SJSA1 (cell line): ENCODE measurements at regions not wholly inside any gene's neighbourhood (a gene's known extent, or its start where the extent isn't known, plus 50 kb on each side); places are given as distances from the start of the nearest gene placed in this dataset.

Experiments
- DNase-seq, 2 experiments: peaks; one replicate each; pipeline ENCODE4 v3.0.0-alpha.2; 2015 to 2020; ENCODE audit warnings: low spot score in 2 of 2, low read depth in 1 of 2
- H3K27ac ChIP-seq: fragments of 250-450 bp; sonication (Bioruptor Pico); 2 replicates; pipeline ENCODE4 v1.5.1; 2020; ENCODE audit warnings: mild to moderate bottlenecking, moderate library complexity
- H3K27me3 ChIP-seq: fragments of 250-450 bp; sonication (Bioruptor Pico); replicated peaks from 2 replicates; pipeline ENCODE4 v1.5.1; 2020; ENCODE audit warnings: mild to moderate bottlenecking, moderate library complexity
- H3K36me3 ChIP-seq: fragments of 250-450 bp; sonication (Bioruptor Pico); 2 replicates; pipeline ENCODE4 v1.5.1; 2020; ENCODE audit warnings: mild to moderate bottlenecking
- H3K4me1 ChIP-seq: fragments of 250-450 bp; sonication (Bioruptor Pico); replicated peaks from 2 replicates; pipeline ENCODE4 v1.6.1; 2021; ENCODE audit warnings: mild to moderate bottlenecking
- H3K4me3 ChIP-seq: fragments of 250-450 bp; sonication (Bioruptor Pico); 2 replicates; pipeline ENCODE4 v1.5.1; 2020; ENCODE audit warnings: mild to moderate bottlenecking
- H3K9me3 ChIP-seq: fragments of 250-450 bp; sonication (Bioruptor Pico); replicated peaks from 2 replicates; pipeline ENCODE4 v1.5.1; 2020; ENCODE audit warnings: mild to moderate bottlenecking

DNA sequence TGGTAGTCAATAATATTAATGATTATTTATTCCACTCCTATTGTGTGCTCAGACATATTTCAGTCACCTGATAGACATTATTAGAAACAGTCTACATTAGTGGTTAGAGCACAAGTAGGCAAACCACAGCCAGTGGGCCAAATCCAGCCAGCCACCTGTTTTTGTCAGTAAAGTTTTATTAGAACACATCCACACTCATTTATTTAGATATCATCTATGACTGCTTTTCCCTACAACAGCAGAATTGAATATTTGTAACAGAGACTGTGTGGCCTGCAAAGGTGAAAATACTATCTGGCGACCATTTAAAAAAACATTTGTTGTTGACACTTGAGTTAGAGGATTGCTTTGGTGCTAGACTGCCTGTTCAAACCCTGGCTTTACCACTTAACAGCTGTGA, 220.0 kb upstream of the ZFP64 start:
- Histone ChIP-seq H3K27me3 (0 out of 2 replicates have a peak, but pooled peaks cover 2% of the 10 kb centered on the region), H3K4me3 (no peak overlapping the region), H3K27ac (no peak overlapping the region), H3K9me3 (no peaks in the 10 kb centered on the region), H3K4me1 (no peaks in the 10 kb centered on the region), H3K36me3 (no peaks in the 10 kb centered on the region)
- DNase-seq = no peak

DNA sequence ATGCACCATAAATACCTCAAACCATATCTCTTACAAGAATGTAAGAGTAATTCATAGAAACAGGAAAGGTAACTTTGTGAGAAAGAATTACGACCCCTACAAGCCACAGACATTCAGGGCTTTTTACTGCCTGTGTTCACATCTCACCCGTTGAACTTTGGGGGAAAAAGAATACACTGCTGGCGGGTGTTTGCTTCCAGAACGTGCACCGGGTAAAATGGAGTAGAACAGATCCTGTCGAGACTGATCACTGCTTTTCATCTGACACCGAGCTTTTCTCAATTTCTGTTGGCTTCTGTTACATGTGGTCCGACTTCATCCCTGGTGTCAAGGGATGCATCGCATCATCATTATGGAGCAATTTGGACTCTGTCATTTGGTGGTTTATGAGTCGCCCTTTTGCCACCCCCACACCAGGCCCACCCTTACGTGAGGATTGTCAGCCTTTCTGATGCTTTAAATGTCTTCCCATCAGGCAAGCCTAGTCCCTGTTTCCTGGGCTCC, 219.2 kb upstream of the ZFP64 start:
- Histone ChIP-seq H3K27ac (no peak overlapping the region), H3K9me3 (no peaks in the 10 kb centered on the region), H3K27me3 (0 out of 2 replicates have a peak, but pooled peaks cover 2% of the 10 kb centered on the region), H3K36me3 (no peaks in the 10 kb centered on the region), H3K4me3 (no peak overlapping the region), H3K4me1 (no peaks in the 10 kb centered on the region)
- DNase-seq = no peak

DNA sequence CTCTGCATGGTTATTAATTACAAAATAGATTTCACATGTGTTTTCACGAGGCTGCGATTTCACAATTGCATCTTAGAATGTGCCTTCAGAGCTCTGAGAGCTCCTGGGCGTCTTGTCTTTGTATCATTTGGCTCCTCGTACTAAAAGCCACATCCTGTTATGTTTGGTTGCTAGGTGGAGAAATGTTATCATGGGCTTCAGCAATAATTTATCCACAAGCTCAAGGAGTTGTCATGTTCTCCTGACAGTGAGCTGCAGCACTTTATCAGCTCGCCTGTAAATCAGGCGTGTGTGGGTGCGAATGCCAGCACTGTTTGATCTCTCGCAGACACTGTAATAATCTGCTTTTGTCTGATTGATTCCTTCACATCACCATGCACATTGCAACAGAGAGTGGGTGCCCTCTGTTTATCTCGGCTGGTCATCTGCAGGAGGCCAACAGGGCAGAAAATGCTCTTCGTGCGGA, 218.6 kb upstream of the ZFP64 start:
- Histone ChIP-seq H3K4me1 (no peaks in the 10 kb centered on the region), H3K27ac (no peak overlapping the region), H3K9me3 (no peaks in the 10 kb centered on the region), H3K4me3 (no peak overlapping the region), H3K36me3 (no peaks in the 10 kb centered on the region), H3K27me3 (0 out of 2 replicates have a peak, but pooled peaks cover 2% of the 10 kb centered on the region)
- no peak for DNase-seq

- Histone ChIP-seq H3K27ac (no peak overlapping the region), H3K27me3 (peaks cover 2% of the 10 kb centered on the region; the same call in 1 of the 2 replicates), H3K4me1 (no peaks in the 10 kb centered on the region), H3K9me3 (no peaks in the 10 kb centered on the region), H3K36me3 (no peaks in the 10 kb centered on the region), H3K4me3 (no peak overlapping the region)
- DNase-seq = no peak
Observed at GRCh38 chr20:52405986-52406385, 214.4 kb upstream of the ZFP64 start.

DNA sequence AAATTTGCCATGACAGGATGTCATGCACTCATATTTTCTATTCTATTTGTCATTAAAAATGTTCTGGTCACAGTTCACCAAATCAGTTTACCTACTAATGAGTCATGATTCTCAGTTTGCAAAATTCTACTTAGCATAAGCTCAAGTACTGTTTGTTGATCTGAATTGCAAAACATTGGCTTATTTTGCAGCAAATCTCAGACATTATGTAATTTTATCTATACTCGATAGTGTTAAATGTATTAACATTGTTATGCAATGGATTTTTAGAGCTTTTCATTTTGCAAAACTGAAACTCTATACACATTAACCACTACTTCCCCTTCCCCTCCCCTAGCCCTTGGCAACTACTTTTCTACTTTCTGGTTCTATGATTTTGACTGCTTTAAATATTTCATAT, 213.8 kb upstream of the ZFP64 start:
- Histone ChIP-seq H3K27me3 (peaks cover 2% of the 10 kb centered on the region; the same call in 1 of the 2 replicates), H3K9me3 (no peaks in the 10 kb centered on the region)

DNA sequence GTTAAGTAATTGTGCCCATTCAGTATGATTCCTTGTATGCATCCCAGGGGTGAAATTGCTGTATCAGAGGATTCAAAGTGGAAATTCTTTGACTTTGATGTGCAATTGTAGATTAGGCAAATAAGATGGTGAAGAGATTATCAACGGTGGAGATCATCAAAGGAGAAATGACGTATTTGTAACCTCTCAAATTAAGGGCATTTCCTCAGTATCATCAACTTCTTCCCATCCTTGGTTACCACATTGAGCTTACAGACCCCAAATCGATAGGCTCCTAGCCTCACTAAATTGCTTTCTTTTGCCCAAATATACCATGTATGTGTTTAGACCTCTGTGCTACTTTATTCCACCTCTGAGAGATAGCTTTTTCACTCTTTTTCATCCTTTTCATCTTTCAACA, 213.1 kb upstream of the ZFP64 start:
- Histone ChIP-seq H3K4me3 (no peak overlapping the region), H3K27me3 (peaks cover 2% of the 10 kb centered on the region; the same call in 1 of the 2 replicates), H3K27ac (no peak overlapping the region), H3K36me3 (no peaks in the 10 kb centered on the region), H3K9me3 (no peaks in the 10 kb centered on the region), H3K4me1 (no peaks in the 10 kb centered on the region)
- DNase-seq = no peak

More for the DNA sequence above, 213.8 kb upstream of the ZFP64 start:
- no peaks in the 10 kb centered on the region for H3K36me3 ChIP-seq
- no peak overlapping the region for H3K27ac ChIP-seq
- no peak overlapping the region for H3K4me3 ChIP-seq
- no peak for DNase-seq
- no peaks in the 10 kb centered on the region for H3K4me1 ChIP-seq

DNA sequence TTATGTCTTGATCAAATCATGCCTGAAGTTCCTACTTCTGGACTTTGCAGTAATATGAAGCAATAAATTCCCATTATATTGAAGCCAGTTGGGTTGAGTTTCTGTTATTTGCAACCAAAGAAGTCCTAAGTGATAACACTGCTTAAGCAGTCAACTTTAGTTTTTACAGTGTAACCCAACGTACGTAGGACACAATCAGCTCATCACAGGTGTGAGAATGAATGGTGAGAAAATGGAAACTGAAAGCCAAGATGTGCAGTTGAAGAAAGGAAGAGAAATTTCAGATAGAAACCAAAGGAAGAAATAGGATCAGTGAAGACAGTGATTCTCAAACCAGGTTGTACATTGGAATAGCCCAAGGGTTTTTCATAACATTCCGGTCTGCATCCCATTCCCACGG, 211.4 kb upstream of the ZFP64 start:
- H3K4me3 ChIP-seq = no peak overlapping the region
- H3K27me3 ChIP-seq = no peaks in the 10 kb centered on the region; the same call in 1 of the 2 replicates
- H3K4me1 ChIP-seq = no peaks in the 10 kb centered on the region
- H3K36me3 ChIP-seq = no peaks in the 10 kb centered on the region
- DNase-seq = no peak
- H3K9me3 ChIP-seq = no peaks in the 10 kb centered on the region
- H3K27ac ChIP-seq = no peak overlapping the region

GRCh38 chr20:52402514-52402913, 210.9 kb upstream of the ZFP64 start:
- H3K9me3 ChIP-seq = no peaks in the 10 kb centered on the region
- H3K4me3 ChIP-seq = no peak overlapping the region
- DNase-seq = no peak
- no peaks in the 10 kb centered on the region for H3K4me1 ChIP-seq
- H3K36me3 ChIP-seq = no peaks in the 10 kb centered on the region
- H3K27me3 ChIP-seq = no peaks in the 10 kb centered on the region; the same call in 1 of the 2 replicates
- no peak overlapping the region for H3K27ac ChIP-seq

DNA sequence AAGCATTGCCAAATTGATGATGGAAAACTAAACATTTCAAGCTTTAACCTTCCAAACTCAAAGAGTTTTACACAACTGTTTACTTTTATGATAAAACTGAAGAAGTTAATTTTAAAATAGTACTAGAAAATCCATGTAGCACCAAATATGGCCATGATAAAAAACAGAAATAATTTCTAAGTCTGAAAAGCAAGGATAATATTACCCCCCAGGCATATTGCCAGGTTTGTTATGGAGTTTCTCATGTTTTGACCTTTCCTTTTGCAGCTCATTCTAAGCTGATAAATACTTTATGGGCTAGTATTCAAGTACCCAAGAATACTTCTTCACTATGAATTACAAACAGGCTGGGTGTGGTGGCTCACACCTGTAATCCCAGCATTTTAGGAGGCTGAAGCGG, 209.9 kb upstream of the ZFP64 start:
- H3K4me3 ChIP-seq = no peak overlapping the region
- peaks cover 2% of the 10 kb centered on the region; the same call in 1 of the 2 replicates for H3K27me3 ChIP-seq
- no peaks in the 10 kb centered on the region for H3K36me3 ChIP-seq
- H3K27ac ChIP-seq = no peak overlapping the region
- no peaks in the 10 kb centered on the region for H3K9me3 ChIP-seq
- no peaks in the 10 kb centered on the region for H3K4me1 ChIP-seq
- DNase-seq = no peak

DNA sequence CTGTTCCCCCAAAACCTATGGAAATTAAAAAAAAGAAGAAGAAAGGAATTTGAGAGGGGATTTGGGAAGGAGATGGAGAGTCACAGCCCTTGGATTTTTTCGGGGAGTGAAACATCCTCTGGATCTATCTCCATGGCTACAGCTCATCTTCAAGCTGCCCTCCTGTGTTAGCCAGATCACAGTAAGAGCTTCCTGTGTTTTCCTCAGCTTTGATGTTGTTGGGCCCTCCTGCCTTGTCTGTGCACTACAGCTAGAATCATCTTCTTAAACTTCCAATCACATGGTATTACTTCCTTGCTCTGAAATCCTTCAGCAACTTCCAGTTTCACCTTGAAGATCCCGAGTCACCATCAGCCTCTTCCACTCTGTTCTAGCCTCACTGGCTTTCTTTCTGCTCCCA, 207.8 kb upstream of the ZFP64 start:
- Histone ChIP-seq H3K4me1 (no peaks in the 10 kb centered on the region), H3K36me3 (no peaks in the 10 kb centered on the region), H3K9me3 (no peaks in the 10 kb centered on the region), H3K27ac (no peak overlapping the region), H3K4me3 (no peak overlapping the region), H3K27me3 (peaks cover 2% of the 10 kb centered on the region; the same call in 1 of the 2 replicates)
- DNase-seq = no peak

- H3K27ac ChIP-seq = no peak overlapping the region
- H3K9me3 ChIP-seq = no peaks in the 10 kb centered on the region
- no peak for DNase-seq
- H3K27me3 ChIP-seq = no peaks in the 10 kb centered on the region
- no peak overlapping the region for H3K4me3 ChIP-seq
- H3K36me3 ChIP-seq = no peaks in the 10 kb centered on the region
- no peaks in the 10 kb centered on the region for H3K4me1 ChIP-seq
Observed at GRCh38 chr20:52389606-52390005, 198.0 kb upstream of the ZFP64 start.

GRCh38 chr20:52383995-52384621, 192.5 kb upstream of the ZFP64 start:
- Histone ChIP-seq H3K36me3 (no peaks in the 10 kb centered on the region), H3K4me3 (no peak overlapping the region), H3K9me3 (no peaks in the 10 kb centered on the region), H3K4me1 (no peaks in the 10 kb centered on the region), H3K27me3 (no peaks in the 10 kb centered on the region), H3K27ac (no peak overlapping the region)
- no peak for DNase-seq

- Histone ChIP-seq H3K9me3 (no peaks in the 10 kb centered on the region), H3K36me3 (no peaks in the 10 kb centered on the region)
- DNase-seq = no peak
Observed at GRCh38 chr20:52382933-52383332, 191.4 kb upstream of the ZFP64 start.

GRCh38 chr20:52379723-52380336, 188.3 kb upstream of the ZFP64 start:
- no peaks in the 10 kb centered on the region for H3K27me3 ChIP-seq
- no peaks in the 10 kb centered on the region for H3K9me3 ChIP-seq
- H3K27ac ChIP-seq = no peak overlapping the region
- no peak overlapping the region for H3K4me3 ChIP-seq
- DNase-seq = no peak
- no peaks in the 10 kb centered on the region for H3K36me3 ChIP-seq
- H3K4me1 ChIP-seq = no peaks in the 10 kb centered on the region

More at GRCh38 chr20:52382933-52383332, 191.4 kb upstream of the ZFP64 start:
- H3K4me3 ChIP-seq = no peak overlapping the region
- no peaks in the 10 kb centered on the region for H3K27me3 ChIP-seq
- no peak overlapping the region for H3K27ac ChIP-seq
- no peaks in the 10 kb centered on the region for H3K4me1 ChIP-seq
